Naive thymus-derived CD4-positive, alpha-beta T cell (primary cell): ENCODE measurements at regions not wholly inside any gene's neighbourhood (a gene's known extent, or its start where the extent isn't known, plus 50 kb on each side); places are given as distances from the start of the nearest gene placed in this dataset.
A peak's percentile ranks its signal among the peaks of the same experiment; 100 is the strongest.

Experiments used
- ATAC-seq: fragments of 150-1000 bp; cut with Tn5 transposase; 2 replicates; pipeline ENCODE4 v1.10.0; 2021; ENCODE audit warnings: mild to moderate bottlenecking, moderate library complexity
- CTCF ChIA-PET: fragments of 350-600 bp; sonication (Branson Sonifier 250); formaldehyde crosslinking; loops from one replicate; lab custom pipeline; 2021; ENCODE audit warnings: antibody characterized with exemption; lab: Charles Lee
- POLR2A ChIA-PET: fragments of 350-600 bp; sonication (Branson Sonifier 250); formaldehyde crosslinking; loops from one replicate; lab custom pipeline; 2021; ENCODE audit warnings: antibody characterized with exemption, inconsistent platforms; lab: Charles Lee
- DNase-seq, 9 donors: peaks; one replicate each; pipeline versions ENCODE4 v3.0.0 to v3.0.0-alpha.2; 2020 to 2022; ENCODE audit warnings: mixed read lengths in 1 of 9
- H3K27ac ChIP-seq: one replicate; pipeline ENCODE4 v1.7.0; 2013; ENCODE audit warnings: mild to moderate bottlenecking, low read depth, low read length, moderate library complexity
- H3K27me3 ChIP-seq, 2 donors: one replicate each; pipeline ENCODE4 v1.7.0; 2013; ENCODE audit warnings: low read length in 2 of 2, mild to moderate bottlenecking in 2 of 2, moderate library complexity in 2 of 2; ENCODE audit not compliant: control insufficient read depth in 2 of 2, insufficient read depth in 2 of 2
- H3K36me3 ChIP-seq, 3 experiments: 1 replicate in 2 of 3; 2 replicates in 1 of 3; pipeline ENCODE4 v1.7.0; 2013; ENCODE audit warnings: low read length in 3 of 3, mild to moderate bottlenecking in 3 of 3, moderate library complexity in 1 of 3; ENCODE audit not compliant: insufficient read depth in 3 of 3, control insufficient read depth in 2 of 3
- H3K4me1 ChIP-seq, 2 donors: one replicate each; pipeline ENCODE4 v1.7.0; 2013; ENCODE audit warnings: low read length in 2 of 2, mild to moderate bottlenecking in 2 of 2, moderate library complexity in 1 of 2; ENCODE audit not compliant: control insufficient read depth in 2 of 2, insufficient read depth in 2 of 2
- H3K4me3 ChIP-seq: 2 replicates; pipeline ENCODE4 v1.7.0; 2013; ENCODE audit warnings: mild to moderate bottlenecking, low read length
- H3K9me3 ChIP-seq, 3 experiments: 1 replicate in 2 of 3; 2 replicates in 1 of 3; pipeline ENCODE4 v1.7.0; 2013; ENCODE audit warnings: low read length in 3 of 3; ENCODE audit not compliant: control insufficient read depth in 2 of 3
- H3K27ac Mint-ChIP-seq, 9 donors: one replicate each; pipeline ENCODE4 v1.8.0; 2020 to 2022; ENCODE audit warnings: mixed read lengths in 9 of 9, mild to moderate bottlenecking in 8 of 9, moderate library complexity in 5 of 9, inconsistent platforms in 2 of 9
- H3K27me3 Mint-ChIP-seq, 5 donors: one replicate each; pipeline ENCODE4 v1.8.0; 2021 to 2022; ENCODE audit warnings: mixed read lengths in 5 of 5, mild to moderate bottlenecking in 1 of 5
- H3K36me3 Mint-ChIP-seq, 5 donors: one replicate each; pipeline ENCODE4 v1.8.0; 2020 to 2022; ENCODE audit warnings: mixed read lengths in 5 of 5, mild to moderate bottlenecking in 3 of 5, inconsistent platforms in 1 of 5
- H3K4me1 Mint-ChIP-seq, 7 donors: one replicate each; pipeline ENCODE4 v1.8.0; 2020 to 2022; ENCODE audit warnings: mixed read lengths in 7 of 7, mild to moderate bottlenecking in 3 of 7, inconsistent platforms in 1 of 7
- H3K4me3 Mint-ChIP-seq, 10 donors: one replicate each; pipeline ENCODE4 v1.8.0; 2020 to 2022; ENCODE audit warnings: mild to moderate bottlenecking in 10 of 10, mixed read lengths in 10 of 10, moderate library complexity in 6 of 10, inconsistent platforms in 2 of 10
- H3K9me3 Mint-ChIP-seq, 11 donors: one replicate each; pipeline ENCODE4 v1.8.0; 2020 to 2022; ENCODE audit warnings: mixed read lengths in 11 of 11, mild to moderate bottlenecking in 4 of 11, inconsistent platforms in 1 of 11, moderate library complexity in 1 of 11
- intact Hi-C, 2 donors: fragments of 100-400 bp; cut with micrococcal nuclease; formaldehyde crosslinking; loops; one replicate each; pipeline ENCODE4 v1.15.1; 2023

GRCh38 chrX:74133156-74133796, 170.7 kb upstream of the ZCCHC13 start:
- H3K36me3 Mint-ChIP-seq, result no peaks in the 10 kb centered on the region
- H3K9me3 Mint-ChIP-seq, result no peaks in the 10 kb centered on the region
- ChIA-PET POLR2A (no interaction called here), CTCF (interaction anchor here (1.3 to 1.4 kb wide), 2 partner anchors 28 to 277 kb away, joined by 3 read pairs; no protein-coding TSS in a partner anchor)
- no peaks in the 10 kb centered on the region for H3K4me1 ChIP-seq
- no peak overlapping the region for H3K27ac ChIP-seq
- H3K9me3 ChIP-seq, result no peaks in the 10 kb centered on the region
- no peak overlapping the region for H3K4me3 ChIP-seq
- DNase-seq, result peak in 7 of 9 donors; percentile 31 to 72 (median 61)
- no peak overlapping the region for H3K27ac Mint-ChIP-seq
- no peaks in the 10 kb centered on the region for H3K27me3 ChIP-seq
- intact Hi-C loops, result loop anchor here (1.0 to 10.0 kb wide), 7 partner anchors 116 to 1888 kb away; no protein-coding TSS in a partner anchor
- no peak overlapping the region for H3K4me3 Mint-ChIP-seq
- peak; percentile 50 for ATAC-seq
- no peaks in the 10 kb centered on the region for H3K27me3 Mint-ChIP-seq
- H3K36me3 ChIP-seq, result no peaks in the 10 kb centered on the region
- H3K4me1 Mint-ChIP-seq, result no peaks in the 10 kb centered on the region

- ChIA-PET POLR2A (no interaction called here), CTCF (interaction anchor here (0.6 kb wide), 1 partner anchor 909 kb away, joined by 5 read pairs; no protein-coding TSS in a partner anchor)
- Histone ChIP-seq H3K4me3 (no peak overlapping the region), H3K27me3 (no peaks in the 10 kb centered on the region), H3K36me3 (no peaks in the 10 kb centered on the region), H3K27ac (no peak overlapping the region), H3K4me1 (no peaks in the 10 kb centered on the region), H3K9me3 (no peaks in the 10 kb centered on the region)
- Mint-ChIP-seq H3K4me3 (no peak overlapping the region), H3K36me3 (no peaks in the 10 kb centered on the region), H3K27me3 (no peaks in the 10 kb centered on the region), H3K27ac (no peak overlapping the region), H3K4me1 (no peaks in the 10 kb centered on the region), H3K9me3 (no peaks in the 10 kb centered on the region)
- intact Hi-C loops, result loop anchor here (2.0 to 10.0 kb wide), 4 partner anchors 115 to 1887 kb away; no protein-coding TSS in a partner anchor
- ATAC-seq (no peak), DNase-seq (no peak)
These were observed 171.7 kb upstream of the ZCCHC13 start for GRCh38 chrX:74132280-74132679.

DNA sequence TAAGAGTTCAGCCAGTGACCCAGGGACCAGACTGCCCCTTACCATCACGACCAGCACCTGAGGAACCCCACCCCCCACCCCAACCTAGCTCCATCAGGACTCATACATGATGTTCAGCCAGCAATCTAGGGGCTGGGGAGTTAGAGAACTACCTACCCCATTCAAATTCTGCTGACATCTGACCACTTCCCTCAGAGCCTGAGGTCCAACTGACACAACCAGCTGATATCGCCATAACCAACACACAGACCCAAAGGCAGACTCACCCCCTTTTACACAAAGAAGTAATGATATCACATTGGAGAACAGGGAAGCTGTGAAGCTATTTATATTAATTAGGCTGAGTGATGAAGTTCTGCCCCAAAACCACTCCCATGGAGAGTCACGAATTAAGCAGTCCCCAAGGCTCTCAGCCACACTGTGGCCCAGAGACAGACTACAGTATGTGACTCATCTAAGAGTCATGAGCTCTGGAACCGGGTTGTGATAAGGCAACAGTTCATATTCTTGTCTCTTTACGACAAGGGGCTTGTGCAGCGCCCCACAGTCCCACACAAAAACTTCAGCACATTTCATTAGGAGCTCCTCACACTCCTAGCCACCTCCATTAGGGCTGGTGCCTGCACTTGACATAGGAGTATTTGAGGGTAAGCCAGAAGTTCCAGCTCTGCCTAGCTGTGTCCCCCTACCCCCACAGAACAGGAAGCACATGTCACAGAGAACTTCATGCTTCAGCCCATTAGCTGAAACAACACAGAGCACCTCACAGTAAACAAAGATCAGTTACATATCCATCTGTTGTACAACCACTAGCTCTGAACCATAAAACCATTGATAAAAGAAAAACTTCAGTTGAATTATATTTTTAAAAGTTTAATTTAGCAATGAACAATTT, 184.7 kb upstream of the ZCCHC13 start:
- Mint-ChIP-seq H3K36me3 (no peaks in the 10 kb centered on the region), H3K9me3 (no peaks in the 10 kb centered on the region), H3K27ac (no peak overlapping the region), H3K27me3 (no peaks in the 10 kb centered on the region), H3K4me3 (no peak overlapping the region), H3K4me1 (peaks cover 0 to 2% (median 0%) of the 10 kb centered on the region in 7 donors)
- intact Hi-C loops, result no loop called here
- Histone ChIP-seq H3K27me3 (no peaks in the 10 kb centered on the region), H3K4me1 (no peaks in the 10 kb centered on the region), H3K27ac (no peak overlapping the region), H3K9me3 (no peaks in the 10 kb centered on the region), H3K4me3 (no peak overlapping the region), H3K36me3 (peaks cover 0 to 4% (median 0%) of the 10 kb centered on the region in 3 experiments)
- ATAC-seq, result peak; percentile 42
- POLR2A ChIA-PET, result no interaction called here
- CTCF ChIA-PET, result no interaction called here
- DNase-seq, result no peak

DNA sequence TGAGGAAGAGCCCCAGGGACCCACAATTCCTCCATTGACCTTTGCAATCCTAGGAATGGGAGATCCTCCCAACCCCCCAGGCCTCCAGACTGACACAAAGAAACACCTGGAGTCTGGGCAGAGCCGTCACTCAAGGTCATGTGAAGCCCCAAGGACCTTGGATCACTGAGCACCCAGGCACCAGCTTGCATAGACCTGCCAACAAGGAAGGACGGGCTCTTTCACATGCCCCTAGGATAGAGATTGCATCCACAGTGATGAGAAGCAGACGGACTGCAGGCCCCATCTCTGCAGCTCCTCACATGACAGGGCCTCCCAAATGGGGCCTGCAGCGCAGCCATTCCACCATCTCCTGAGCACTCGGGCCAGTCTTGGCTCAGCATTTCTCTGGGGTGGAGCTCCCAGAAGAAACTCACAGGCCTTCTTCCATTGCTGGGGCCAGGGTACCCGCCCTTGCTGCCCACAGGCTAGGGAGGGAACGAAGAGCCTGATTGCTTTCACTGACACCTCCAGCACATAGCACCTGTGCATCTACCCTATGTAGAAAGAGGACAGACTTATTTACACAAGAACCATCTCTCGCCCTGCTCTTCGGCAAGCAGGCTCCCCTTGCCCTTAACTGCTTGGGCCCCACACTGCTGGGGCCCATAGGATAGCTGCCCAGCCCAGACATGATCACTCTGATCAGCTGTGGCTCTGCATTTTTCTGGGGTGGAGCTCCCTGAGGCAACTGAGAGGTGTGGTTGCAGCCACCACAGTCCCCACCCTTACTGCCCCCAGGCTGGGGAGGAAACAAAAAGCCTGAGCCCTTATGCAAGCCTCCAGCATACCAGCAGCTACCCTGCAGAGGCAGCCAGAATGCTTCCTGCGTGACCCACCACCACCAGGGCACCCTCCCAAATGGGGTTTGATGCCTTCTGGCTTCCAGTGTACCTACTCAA, 185.7 kb upstream of the ZCCHC13 start:
- POLR2A ChIA-PET, result no interaction called here
- Mint-ChIP-seq H3K27ac (no peak overlapping the region), H3K27me3 (no peaks in the 10 kb centered on the region), H3K9me3 (no peaks in the 10 kb centered on the region), H3K4me1 (peaks cover 0 to 2% (median 0%) of the 10 kb centered on the region in 7 donors), H3K4me3 (no peak overlapping the region), H3K36me3 (no peaks in the 10 kb centered on the region)
- Histone ChIP-seq H3K36me3 (peaks cover 0 to 4% (median 0%) of the 10 kb centered on the region in 3 experiments), H3K27me3 (no peaks in the 10 kb centered on the region), H3K9me3 (no peaks in the 10 kb centered on the region), H3K27ac (no peak overlapping the region), H3K4me1 (no peaks in the 10 kb centered on the region), H3K4me3 (no peak overlapping the region)
- DNase-seq, result no peak
- CTCF ChIA-PET, result no interaction called here
- intact Hi-C loops, result no loop called here
- no peak for ATAC-seq

GRCh38 chrX:74111245-74111644, 192.7 kb upstream of the ZCCHC13 start:
- H3K27ac ChIP-seq, result no peak overlapping the region
- no peaks in the 10 kb centered on the region for H3K27me3 ChIP-seq
- Mint-ChIP-seq H3K27ac (no peak overlapping the region), H3K9me3 (peaks cover 0 to 2% (median 0%) of the 10 kb centered on the region in 11 donors), H3K4me1 (no peaks in the 10 kb centered on the region), H3K4me3 (no peak overlapping the region), H3K36me3 (peaks cover 0 to 21% (median 10%) of the 10 kb centered on the region in 5 donors), H3K27me3 (no peaks in the 10 kb centered on the region)
- H3K4me3 ChIP-seq, result no peak overlapping the region
- DNase-seq (no peak), ATAC-seq (no peak)
- POLR2A ChIA-PET, result no interaction called here
- intact Hi-C loops, result no loop called here
- H3K36me3 ChIP-seq, result no peaks in the 10 kb centered on the region
- H3K9me3 ChIP-seq, result no peaks in the 10 kb centered on the region
- CTCF ChIA-PET, result no interaction called here
- no peaks in the 10 kb centered on the region for H3K4me1 ChIP-seq

DNA sequence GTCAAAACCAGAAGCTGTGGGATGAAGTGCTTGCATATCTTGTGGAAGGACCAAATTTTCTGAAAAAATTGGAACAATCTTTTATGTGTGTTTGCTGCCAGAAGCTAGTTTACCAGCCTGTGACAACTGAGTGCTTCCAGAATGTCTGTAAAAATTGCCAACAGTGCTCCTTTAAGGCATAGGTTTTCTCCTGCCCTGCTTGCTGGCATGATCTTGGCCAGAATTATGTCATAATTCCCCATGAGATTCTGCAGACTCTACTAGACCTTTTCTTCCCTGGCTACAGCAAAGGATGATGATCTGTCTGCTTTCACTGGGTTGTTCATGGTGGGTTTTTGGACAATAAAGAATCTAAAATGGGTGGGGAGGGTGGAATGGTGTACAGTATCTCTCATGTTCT, 196.3 kb upstream of the ZCCHC13 start:
- Histone ChIP-seq H3K4me3 (no peak overlapping the region), H3K27me3 (no peaks in the 10 kb centered on the region), H3K36me3 (no peaks in the 10 kb centered on the region), H3K4me1 (no peaks in the 10 kb centered on the region), H3K9me3 (no peaks in the 10 kb centered on the region), H3K27ac (no peak overlapping the region)
- Mint-ChIP-seq H3K27me3 (no peaks in the 10 kb centered on the region), H3K9me3 (peaks cover 0 to 2% (median 1%) of the 10 kb centered on the region in 11 donors), H3K4me1 (no peaks in the 10 kb centered on the region), H3K4me3 (no peak overlapping the region), H3K27ac (no peak overlapping the region), H3K36me3 (peaks cover 0 to 24% (median 15%) of the 10 kb centered on the region in 5 donors)
- DNase-seq (no peak), ATAC-seq (no peak)
- ChIA-PET CTCF (no interaction called here), POLR2A (no interaction called here)
- intact Hi-C loops, result no loop called here
